ENCODE measurements at regions not wholly inside any gene's neighbourhood (a gene's known extent, or its start where the extent isn't known, plus 50 kb on each side); places are given as distances from the start of the nearest gene placed in this dataset.

DNA sequence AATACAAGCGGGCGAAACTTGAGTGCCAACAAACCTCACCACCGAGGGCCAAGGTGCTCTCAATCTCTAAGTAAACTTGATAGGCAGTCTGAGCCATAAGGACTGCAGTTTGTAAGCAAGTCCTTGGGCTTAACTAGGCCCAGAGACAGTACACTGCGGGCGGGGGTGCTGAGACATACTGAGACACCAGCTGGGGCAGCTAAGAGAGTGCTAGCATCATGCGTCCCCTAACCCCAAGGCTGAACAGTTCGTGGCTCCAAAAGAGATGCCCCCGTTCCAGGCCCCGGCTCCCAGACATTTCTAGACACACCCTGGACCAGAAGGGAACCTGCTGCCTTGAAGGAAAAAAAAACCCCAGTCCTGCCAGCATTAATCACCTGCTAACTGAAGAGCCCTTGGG, 126.8 kb upstream of the PRDX4 start:
- DNase-seq (ENCODE audit: low spot score), result no peak

GRCh38 chrX:23548164-23548563, 119.1 kb upstream of the PRDX4 start:
- DNase-seq (ENCODE audit: low spot score), result peak; percentile 68

DNA sequence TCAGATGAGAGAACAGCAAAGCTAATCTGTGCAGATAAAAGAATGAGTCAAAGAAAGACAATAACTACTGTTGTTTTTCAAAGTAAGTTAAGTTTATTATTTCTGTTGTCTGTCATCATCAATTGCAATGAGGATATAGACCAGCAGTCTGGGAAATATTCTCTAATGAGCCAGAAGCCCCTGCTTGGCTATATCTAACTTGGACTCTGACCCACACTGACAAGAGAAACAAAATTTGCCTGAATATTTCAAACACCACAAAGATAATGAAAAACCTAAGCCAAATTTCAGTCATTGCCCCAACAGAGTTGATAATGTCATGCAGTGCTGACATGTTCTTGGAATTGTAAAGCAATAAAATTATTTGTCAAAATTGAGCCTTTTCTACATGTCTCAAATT, 115.0 kb upstream of the PRDX4 start:
- DNase-seq (ENCODE audit: low spot score), result no peak

- DNase-seq (ENCODE audit: low spot score), result peak; percentile 48
Measured at GRCh38 chrX:23554304-23554703, 113.0 kb upstream of the PRDX4 start.

GRCh38 chrX:23557070-23557469, 110.2 kb upstream of the PRDX4 start:
- no peak for DNase-seq (ENCODE audit: low spot score)

GRCh38 chrX:23559975-23560374, 107.3 kb upstream of the PRDX4 start:
- no peak for DNase-seq (ENCODE audit: low spot score)

- no peak for DNase-seq (ENCODE audit: low spot score)
Measured at GRCh38 chrX:23570674-23571343, 96.5 kb upstream of the PRDX4 start.

DNA sequence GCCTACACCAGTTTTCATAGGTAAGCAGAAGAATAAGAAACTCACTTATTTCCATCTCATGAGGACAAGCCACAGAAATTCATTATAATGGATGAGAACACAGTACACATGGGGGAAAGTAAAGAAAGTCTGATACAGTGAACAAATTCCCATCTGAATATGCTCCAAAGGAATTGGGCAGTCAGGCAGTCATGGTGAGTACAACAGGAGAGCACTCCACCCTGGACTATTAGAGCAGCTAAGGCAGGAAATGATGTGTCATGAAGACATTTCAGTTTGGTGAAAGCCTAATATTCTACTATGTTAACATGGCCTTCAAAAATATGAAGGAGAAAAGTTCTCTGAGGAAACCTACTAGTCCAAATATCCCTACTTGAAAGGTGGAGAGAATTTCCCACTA, 92.0 kb upstream of the PRDX4 start:
- no peak for DNase-seq (ENCODE audit: low spot score)

- DNase-seq (ENCODE audit: low spot score), result peak; percentile 4
Measured at GRCh38 chrX:23578079-23578478, 89.2 kb upstream of the PRDX4 start.

GRCh38 chrX:23589496-23589895, 77.8 kb upstream of the PRDX4 start:
- DNase-seq (ENCODE audit: low spot score), result no peak

DNA sequence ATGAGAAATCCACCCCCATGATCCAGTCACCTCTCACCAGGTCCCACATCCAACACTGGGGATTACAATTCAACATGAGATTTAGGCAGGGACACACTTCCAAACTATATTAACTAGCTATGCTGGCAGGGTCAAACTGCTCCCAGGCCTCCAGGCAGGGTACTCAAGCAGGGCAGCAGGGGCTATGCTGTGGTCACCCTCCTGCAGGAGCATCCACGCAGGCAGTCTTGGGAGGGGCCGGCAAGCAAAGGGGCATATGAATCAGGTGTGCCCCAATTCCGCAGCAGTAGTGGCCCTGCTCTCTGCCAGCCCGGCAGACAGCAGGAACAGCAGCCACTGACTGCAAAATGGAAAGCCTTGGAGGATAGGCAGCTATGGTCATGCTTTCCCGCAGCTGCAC, 74.6 kb upstream of the PRDX4 start:
- DNase-seq (ENCODE audit: low spot score), result no peak

DNA sequence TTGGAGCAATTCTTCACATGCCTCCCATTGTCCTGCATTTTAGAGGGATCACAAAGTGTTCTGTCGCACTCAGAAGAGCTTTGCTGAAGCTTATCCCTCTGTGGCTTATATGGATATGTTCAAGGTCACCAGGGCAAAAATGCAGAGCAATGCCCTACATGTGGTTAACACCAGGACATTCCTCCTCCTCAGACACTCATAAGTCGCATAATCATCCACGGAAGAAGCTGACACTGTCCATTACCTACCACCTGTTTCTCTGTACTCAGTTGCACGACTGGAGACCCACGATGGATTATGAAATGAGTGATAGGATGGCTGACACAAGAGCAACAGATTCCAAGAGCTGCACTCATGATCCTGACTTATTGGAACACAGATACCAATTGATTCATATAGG, 68.7 kb upstream of the PRDX4 start:
- DNase-seq (ENCODE audit: low spot score), result no peak

DNA sequence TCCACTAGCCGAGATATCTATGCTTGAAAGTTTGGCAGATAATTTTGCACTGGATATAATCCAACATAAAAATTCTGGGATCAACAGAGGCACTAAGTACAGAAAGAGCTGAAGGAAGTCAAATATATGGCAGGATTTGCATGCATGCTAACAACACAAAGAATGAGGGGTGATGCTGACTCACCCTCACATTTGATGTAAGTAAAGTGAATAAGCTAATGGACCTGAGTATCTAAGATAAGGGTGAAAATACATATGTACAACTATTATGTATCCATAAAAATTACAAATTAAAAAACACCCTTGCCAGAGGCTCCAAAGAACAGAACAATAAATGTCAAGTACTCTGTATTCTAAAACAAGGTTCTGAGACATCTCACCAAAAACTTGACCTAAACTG, 63.8 kb upstream of the PRDX4 start:
- DNase-seq (ENCODE audit: low spot score), result no peak

GRCh38 chrX:23610495-23610894, 56.8 kb upstream of the PRDX4 start:
- no peak for DNase-seq (ENCODE audit: low spot score)

GRCh38 chrX:23612846-23613245, 54.4 kb upstream of the PRDX4 start:
- DNase-seq (ENCODE audit: low spot score), result no peak

DNA sequence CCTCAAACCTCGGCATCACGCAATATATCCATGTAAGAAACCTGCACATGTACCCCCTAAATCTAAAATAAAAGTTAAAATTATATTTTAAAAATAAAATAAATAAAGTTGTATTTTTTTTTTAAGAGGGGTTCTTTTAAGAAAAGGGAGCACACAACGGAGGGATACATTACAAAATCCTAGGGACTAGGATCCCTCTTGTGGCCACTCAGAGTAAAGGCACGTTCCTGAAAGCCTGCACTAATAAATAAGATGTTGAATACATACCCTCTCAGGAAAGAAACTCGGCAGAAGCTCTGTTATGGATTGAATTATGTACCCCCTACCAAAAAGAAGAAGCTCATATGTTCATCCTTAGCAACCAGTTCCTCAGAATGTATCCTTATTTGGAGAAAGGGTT, 50.9 kb upstream of the PRDX4 start:
- peak; percentile 26 for DNase-seq (ENCODE audit: low spot score)

Measured in H4 (cell line).